Suprapubic skin (tissue), 4 donors: ENCODE measurements at regions not wholly inside any gene's neighbourhood (a gene's known extent, or its start where the extent isn't known, plus 50 kb on each side); places are given as distances from the start of the nearest gene placed in this dataset.

Experiments
- DNase-seq, 2 donors: peaks; one replicate each; pipeline ENCODE4 v3.0.0-alpha.2; 2019; ENCODE audit warnings: low spot score in 2 of 2
- H3K27ac ChIP-seq: fragments of 200-600 bp; sonication (generic); one replicate; pipeline ENCODE4 v1.5.1; 2019
- H3K27me3 ChIP-seq: fragments of 200-600 bp; sonication (generic); one replicate; pipeline ENCODE4 v1.5.1; 2019
- H3K36me3 ChIP-seq: fragments of 200-600 bp; sonication (generic); one replicate; pipeline ENCODE4 v1.5.1; 2019
- H3K4me1 ChIP-seq: fragments of 200-600 bp; sonication (generic); one replicate; pipeline ENCODE4 v1.5.1; 2019
- H3K4me3 ChIP-seq: fragments of 200-600 bp; sonication (generic); one replicate; pipeline ENCODE4 v1.5.1; 2019; ENCODE audit warnings: mild to moderate bottlenecking
- H3K9me3 ChIP-seq: fragments of 200-600 bp; sonication (generic); one replicate; pipeline ENCODE4 v1.5.1; 2019
- CTCF ChIP-seq, 2 donors: fragments of 200-600 bp in 1 of 2; fragments of 450-650 bp in 1 of 2; sonication (generic) in 1 of 2; IDR thresholded peaks; one replicate each; pipeline ENCODE4 v1.5.1; 2016 to 2019; ENCODE audit warnings: antibody characterized with exemption in 2 of 2, mild to moderate bottlenecking in 1 of 2, moderate library complexity in 1 of 2
- EP300 ChIP-seq: sonication (generic); formaldehyde crosslinking; IDR thresholded peaks from one replicate; pipeline ENCODE4 v1.6.1; 2017; ENCODE audit warnings: antibody characterized with exemption
- POLR2A ChIP-seq, 2 donors: fragments of 450-650 bp; IDR thresholded peaks; one replicate each; pipeline ENCODE4 v1.6.1; 2017; ENCODE audit warnings: antibody characterized with exemption in 2 of 2, mild to moderate bottlenecking in 2 of 2, moderate library complexity in 2 of 2
- POLR2AphosphoS5 ChIP-seq, 3 donors: sonication (generic); formaldehyde crosslinking; IDR thresholded peaks; one replicate each; pipeline ENCODE4 v1.6.1; 2017; ENCODE audit warnings: antibody characterized with exemption in 3 of 3
- WGBS: methylation state at CpG from one replicate; pipeline ENCODE4 v1.1.5; 2018; 5-methylcytosine and 5-hydroxymethylcytosine counted together

- H3K36me3 ChIP-seq, result no peaks in the 10 kb centered on the region
- no peak overlapping the region for H3K27ac ChIP-seq
- no peaks in the 10 kb centered on the region for H3K9me3 ChIP-seq
- TF ChIP-seq CTCF (IDR thresholded peaks at IDR 0.05), result no peak
- no peak for TF ChIP-seq POLR2A (IDR thresholded peaks at IDR 0.05)
- TF ChIP-seq POLR2AphosphoS5 (IDR thresholded peaks at IDR 0.05), result no peak
- TF ChIP-seq EP300, result no peak
- WGBS, result 14% methylated on average over 1 of the region's 1 CpG
- no peaks in the 10 kb centered on the region for H3K27me3 ChIP-seq
- DNase-seq, result no peak
- no peak overlapping the region for H3K4me3 ChIP-seq
- no peaks in the 10 kb centered on the region for H3K4me1 ChIP-seq
Observed at GRCh38 chr20:16917636-16918035, 169.5 kb downstream of the OTOR start.

DNA sequence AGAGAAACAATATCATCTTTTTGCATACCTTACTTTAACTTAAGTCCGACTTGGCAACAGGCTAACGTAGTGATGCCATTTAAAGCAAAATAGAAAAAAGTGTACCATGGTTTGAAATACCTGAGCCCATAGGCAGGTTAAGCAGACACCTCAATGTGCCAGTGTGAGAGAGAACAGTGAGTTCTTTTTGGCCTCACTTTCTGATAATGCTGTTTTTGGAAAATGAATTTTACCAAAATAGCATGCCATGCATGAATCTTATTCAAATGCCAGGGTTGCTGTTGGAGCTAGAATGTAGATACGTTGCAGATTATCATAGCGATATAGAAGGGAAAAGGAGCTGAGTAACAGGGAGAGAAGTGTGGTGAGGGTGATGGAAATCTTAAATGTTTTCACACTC is 170.2 kb downstream of the OTOR start:
- DNase-seq, result no peak
- Histone ChIP-seq H3K27ac (no peak overlapping the region), H3K4me3 (no peak overlapping the region), H3K4me1 (no peaks in the 10 kb centered on the region), H3K36me3 (no peaks in the 10 kb centered on the region), H3K9me3 (no peaks in the 10 kb centered on the region), H3K27me3 (no peaks in the 10 kb centered on the region)
- 87% methylated on average over 4 of the region's 4 CpGs for WGBS
- TF ChIP-seq POLR2A (IDR thresholded peaks at IDR 0.05), result no peak
- no peak for TF ChIP-seq CTCF (IDR thresholded peaks at IDR 0.05)
- TF ChIP-seq EP300, result no peak
- no peak for TF ChIP-seq POLR2AphosphoS5 (IDR thresholded peaks at IDR 0.05)

GRCh38 chr20:16919841-16920240 is 171.7 kb downstream of the OTOR start:
- Histone ChIP-seq H3K4me3 (no peak overlapping the region), H3K4me1 (no peaks in the 10 kb centered on the region), H3K36me3 (no peaks in the 10 kb centered on the region), H3K9me3 (no peaks in the 10 kb centered on the region), H3K27me3 (no peaks in the 10 kb centered on the region), H3K27ac (no peak overlapping the region)
- 64% methylated on average over 5 of the region's 5 CpGs for WGBS
- TF ChIP-seq EP300 (no peak), POLR2A (IDR thresholded peaks at IDR 0.05) (no peak), CTCF (IDR thresholded peaks at IDR 0.05) (no peak), POLR2AphosphoS5 (IDR thresholded peaks at IDR 0.05) (no peak)
- no peak for DNase-seq

- Histone ChIP-seq H3K9me3 (no peaks in the 10 kb centered on the region), H3K27me3 (no peaks in the 10 kb centered on the region), H3K4me1 (no peaks in the 10 kb centered on the region), H3K36me3 (no peaks in the 10 kb centered on the region), H3K4me3 (no peak overlapping the region), H3K27ac (no peak overlapping the region)
- no peak for DNase-seq
- no peak for TF ChIP-seq CTCF (IDR thresholded peaks at IDR 0.05)
- TF ChIP-seq EP300, result no peak
- no peak for TF ChIP-seq POLR2AphosphoS5 (IDR thresholded peaks at IDR 0.05)
- no peak for TF ChIP-seq POLR2A (IDR thresholded peaks at IDR 0.05)
- WGBS, result 31% methylated on average over 3 of the region's 3 CpGs
Observed at GRCh38 chr20:16922834-16923233, 174.7 kb downstream of the OTOR start.

DNA sequence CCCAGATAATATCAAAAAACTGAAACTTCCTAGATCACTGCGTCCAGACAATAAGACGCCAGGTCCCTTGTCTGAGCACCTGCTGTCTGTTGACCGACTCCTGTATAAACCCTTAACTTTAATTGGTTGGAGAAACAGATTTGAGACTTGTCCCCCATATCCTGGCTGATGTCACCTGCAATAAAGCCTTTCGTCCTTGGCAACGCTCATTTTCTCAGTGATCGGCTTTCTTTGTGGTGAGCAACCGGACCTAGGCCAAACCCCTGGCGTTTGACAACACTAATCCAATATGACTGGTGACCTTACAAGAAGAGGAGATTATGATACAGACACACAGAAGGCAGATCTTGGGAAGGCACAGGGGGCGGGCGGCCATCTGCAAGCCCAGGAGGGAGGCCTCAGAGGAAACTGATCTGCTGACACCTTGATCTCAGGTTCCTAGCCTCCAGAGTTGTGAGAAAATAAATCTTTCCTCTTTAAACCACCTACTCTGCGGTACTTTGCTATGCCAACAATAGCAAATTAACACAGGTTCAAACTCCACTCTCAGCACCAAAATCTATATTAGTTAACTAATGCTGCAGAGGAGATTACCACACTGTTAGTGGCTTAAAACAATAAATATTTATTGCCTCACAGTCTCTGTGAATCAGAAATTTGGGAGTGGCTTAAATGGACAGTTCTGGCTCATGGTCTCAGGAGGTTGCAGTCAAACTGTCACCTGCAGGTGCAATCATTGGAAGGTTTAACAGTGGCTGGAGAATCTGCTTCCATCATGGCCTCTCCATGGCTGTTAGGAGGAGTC is 178.7 kb downstream of the OTOR start:
- 92% methylated on average over 11 of the region's 11 CpGs for WGBS
- no peak for DNase-seq
- Histone ChIP-seq H3K9me3 (no peaks in the 10 kb centered on the region), H3K27me3 (no peaks in the 10 kb centered on the region), H3K27ac (no peak overlapping the region), H3K36me3 (no peaks in the 10 kb centered on the region), H3K4me3 (no peak overlapping the region), H3K4me1 (no peaks in the 10 kb centered on the region)
- no peak for TF ChIP-seq POLR2AphosphoS5 (IDR thresholded peaks at IDR 0.05)
- TF ChIP-seq CTCF (IDR thresholded peaks at IDR 0.05), result no peak
- TF ChIP-seq EP300, result no peak
- TF ChIP-seq POLR2A (IDR thresholded peaks at IDR 0.05), result no peak
